ENCODE measurements at regions not wholly inside any gene's neighbourhood (a gene's known extent, or its start where the extent isn't known, plus 50 kb on each side); places are given as distances from the start of the nearest gene placed in this dataset.

DNA sequence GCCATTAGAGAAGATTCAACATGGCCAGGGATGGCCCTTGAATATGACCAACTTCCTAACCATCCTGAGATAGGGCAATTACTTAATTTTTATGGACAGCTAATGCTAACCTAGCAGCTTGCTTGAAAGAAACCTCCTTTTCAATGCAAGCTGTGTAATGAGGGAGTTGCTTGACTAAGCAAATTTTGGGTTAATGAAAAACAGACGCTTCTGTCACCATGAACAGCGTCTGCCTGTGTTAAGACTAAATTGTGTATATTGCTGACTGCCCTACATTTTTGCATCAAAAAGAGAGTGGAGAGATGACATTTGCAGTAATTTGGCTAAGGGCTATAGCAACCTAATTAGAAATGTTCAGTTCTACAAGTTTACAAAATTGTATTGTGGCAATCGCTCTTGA lies 319.2 kb upstream of the LRATD1 start:
- TF ChIP-seq, protein P1, sequence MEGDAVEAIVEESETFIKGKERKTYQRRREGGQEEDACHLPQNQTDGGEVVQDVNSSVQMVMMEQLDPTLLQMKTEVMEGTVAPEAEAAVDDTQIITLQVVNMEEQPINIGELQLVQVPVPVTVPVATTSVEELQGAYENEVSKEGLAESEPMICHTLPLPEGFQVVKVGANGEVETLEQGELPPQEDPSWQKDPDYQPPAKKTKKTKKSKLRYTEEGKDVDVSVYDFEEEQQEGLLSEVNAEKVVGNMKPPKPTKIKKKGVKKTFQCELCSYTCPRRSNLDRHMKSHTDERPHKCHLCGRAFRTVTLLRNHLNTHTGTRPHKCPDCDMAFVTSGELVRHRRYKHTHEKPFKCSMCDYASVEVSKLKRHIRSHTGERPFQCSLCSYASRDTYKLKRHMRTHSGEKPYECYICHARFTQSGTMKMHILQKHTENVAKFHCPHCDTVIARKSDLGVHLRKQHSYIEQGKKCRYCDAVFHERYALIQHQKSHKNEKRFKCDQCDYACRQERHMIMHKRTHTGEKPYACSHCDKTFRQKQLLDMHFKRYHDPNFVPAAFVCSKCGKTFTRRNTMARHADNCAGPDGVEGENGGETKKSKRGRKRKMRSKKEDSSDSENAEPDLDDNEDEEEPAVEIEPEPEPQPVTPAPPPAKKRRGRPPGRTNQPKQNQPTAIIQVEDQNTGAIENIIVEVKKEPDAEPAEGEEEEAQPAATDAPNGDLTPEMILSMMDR (conservative IDR thresholded peaks at IDR 0.05) = no peak
- TF ChIP-seq ZFX (IDR thresholded peaks at IDR 0.05) = no peak

Data from C4-2B (cell line).